ENCODE measurements at regions not wholly inside any gene's neighbourhood (a gene's known extent, or its start where the extent isn't known, plus 50 kb on each side); places are given as distances from the start of the nearest gene placed in this dataset.
A peak's percentile ranks its signal among the peaks of the same experiment; 100 is the strongest.

- TF ChIP-seq CTCF (conservative IDR thresholded peaks at IDR 0.05) = peak; percentile 47
- TF ChIP-seq ZFX (IDR thresholded peaks at IDR 0.05) = no peak
These were observed 692.8 kb downstream of the EPM2A start for GRCh38 chr6:145042559-145042958.

Measured in C4-2B (cell line).